CD14-positive monocyte (primary cell): ENCODE measurements at regions not wholly inside any gene's neighbourhood (a gene's known extent, or its start where the extent isn't known, plus 50 kb on each side); places are given as distances from the start of the nearest gene placed in this dataset.

Experiments used
- DNase-seq, 3 donors: peaks; one replicate each; pipeline ENCODE4 v3.0.0-alpha.2; 2011 to 2022
- H2AFZ ChIP-seq: 2 replicates; pipeline ENCODE4 v1.6.0; 2012; ENCODE audit warnings: mild to moderate bottlenecking, low read depth, low read length, inconsistent platforms; ENCODE audit not compliant: insufficient read depth, poor library complexity, severe bottlenecking
- H3K27ac ChIP-seq, 2 donors: 1 replicate in 1 of 2; 2 replicates in 1 of 2; pipeline ENCODE4 v1.5.1; 2012 to 2013; ENCODE audit warnings: low read length in 2 of 2, control low read depth in 1 of 2, inconsistent platforms in 1 of 2, low read depth in 1 of 2, mild to moderate bottlenecking in 1 of 2
- H3K27me3 ChIP-seq, 2 donors: one replicate each; pipeline versions ENCODE4 v1.6.0 to v1.6.1; 2011 to 2013; ENCODE audit warnings: low read length in 2 of 2; ENCODE audit not compliant: control insufficient read depth in 2 of 2, insufficient read depth in 2 of 2
- H3K36me3 ChIP-seq, 2 donors: replicated peaks in 1 of 2; 1 replicate in 1 of 2; 2 replicates in 1 of 2; pipeline versions ENCODE4 v1.5.1 to v1.6.1; 2012 to 2013; ENCODE audit warnings: low read length in 2 of 2, control low read depth in 1 of 2, inconsistent platforms in 1 of 2, mild to moderate bottlenecking in 1 of 2; ENCODE audit not compliant: insufficient read depth in 2 of 2, control insufficient read depth in 1 of 2
- H3K4me1 ChIP-seq, 2 donors: 1 replicate in 1 of 2; 2 replicates in 1 of 2; pipeline versions ENCODE4 v1.5.1 to v1.6.1; 2012 to 2013; ENCODE audit warnings: low read length in 2 of 2, control low read depth in 1 of 2, inconsistent platforms in 1 of 2, mild to moderate bottlenecking in 1 of 2, moderate library complexity in 1 of 2; ENCODE audit not compliant: insufficient read depth in 2 of 2, control insufficient read depth in 1 of 2
- H3K4me2 ChIP-seq: replicated peaks from 2 replicates; pipeline ENCODE3; 2012; ENCODE audit warnings: low read length, moderate library complexity, mild to moderate bottlenecking; ENCODE audit not compliant: poor library complexity, severe bottlenecking; ENCODE audit errors: extremely low read depth
- H3K4me3 ChIP-seq, 3 experiments: fragments of 200-600 bp in 1 of 3; sonication (generic) in 1 of 3; replicated peaks in 1 of 3; 1 replicate in 2 of 3; 2 replicates in 1 of 3; pipeline ENCODE4 v1.5.1; 2011 to 2013; ENCODE audit warnings: low read length in 3 of 3, mild to moderate bottlenecking in 3 of 3, control low read depth in 2 of 3, low read depth in 2 of 3, inconsistent platforms in 1 of 3, moderate library complexity in 1 of 3
- H3K79me2 ChIP-seq: 2 replicates; pipeline ENCODE4 v1.6.0; 2012; ENCODE audit warnings: mild to moderate bottlenecking, control low read depth, inconsistent platforms, low read length, moderate library complexity; ENCODE audit not compliant: insufficient read depth
- H3K9ac ChIP-seq: 2 replicates; pipeline ENCODE4 v1.6.0; 2017; ENCODE audit warnings: low read length, mild to moderate bottlenecking; ENCODE audit not compliant: insufficient read depth, poor library complexity, severe bottlenecking
- H3K9me3 ChIP-seq, 2 donors: replicated peaks in 1 of 2; 1 replicate in 1 of 2; 2 replicates in 1 of 2; pipeline versions ENCODE4 v1.5.1 to v1.6.1; 2012 to 2013; ENCODE audit warnings: low read length in 2 of 2, control low read depth in 1 of 2; ENCODE audit not compliant: control insufficient read depth in 1 of 2, insufficient read depth in 1 of 2
- H4K20me1 ChIP-seq: 2 replicates; pipeline ENCODE4 v1.6.0; 2012; ENCODE audit warnings: mild to moderate bottlenecking, low read length, control low read depth, moderate library complexity; ENCODE audit not compliant: insufficient read depth
- H3K27ac Mint-ChIP-seq, 7 donors: one replicate each; pipeline ENCODE4 v1.8.0; 2020; ENCODE audit warnings: mild to moderate bottlenecking in 7 of 7, mixed read lengths in 7 of 7, moderate library complexity in 6 of 7, inconsistent platforms in 2 of 7
- H3K27me3 Mint-ChIP-seq, 3 donors: one replicate each; pipeline ENCODE4 v1.8.0; 2021 to 2022; ENCODE audit warnings: low read depth in 3 of 3, mild to moderate bottlenecking in 3 of 3, mixed read lengths in 3 of 3, moderate library complexity in 3 of 3, inconsistent platforms in 1 of 3
- H3K36me3 Mint-ChIP-seq, 2 donors: one replicate each; pipeline ENCODE4 v1.8.0; 2020; ENCODE audit warnings: mixed read lengths in 2 of 2, inconsistent platforms in 1 of 2, mild to moderate bottlenecking in 1 of 2
- H3K4me1 Mint-ChIP-seq: one replicate; pipeline ENCODE4 v1.8.0; 2020; ENCODE audit warnings: mild to moderate bottlenecking, mixed read lengths
- H3K4me3 Mint-ChIP-seq, 2 donors: one replicate each; pipeline ENCODE4 v1.8.0; 2020; ENCODE audit warnings: mild to moderate bottlenecking in 2 of 2, mixed read lengths in 2 of 2, moderate library complexity in 1 of 2
- H3K9me3 Mint-ChIP-seq, 7 donors: one replicate each; pipeline ENCODE4 v1.8.0; 2020 to 2022; ENCODE audit warnings: mixed read lengths in 7 of 7, mild to moderate bottlenecking in 6 of 7, moderate library complexity in 6 of 7, inconsistent platforms in 2 of 7
- CTCF ChIP-seq: fragments of 200-600 bp; IDR thresholded peaks from one replicate; pipeline ENCODE4 v1.8.0; 2022; ENCODE audit warnings: antibody characterized with exemption, mild to moderate bottlenecking
- WGBS: methylation state at CpG from one replicate; pipeline ENCODE4 v1.1.5; 2013; ENCODE audit warnings: missing lambda C conversion rate; ENCODE audit not compliant: insufficient coverage; 5-methylcytosine and 5-hydroxymethylcytosine counted together
- intact Hi-C, 2 donors: fragments of 100-400 bp; cut with micrococcal nuclease; formaldehyde crosslinking; loops; one replicate each; pipeline versions ENCODE4 v1.15.0 to v1.15.1; 2023

- Histone ChIP-seq H2AFZ (no peak overlapping the region), H3K27me3 (peaks cover 0 to 2% of the 10 kb centered on the region in 2 donors), H3K4me1 (no peaks in the 10 kb centered on the region), H3K4me2 (no peak overlapping the region), H3K27ac (no peak overlapping the region), H3K9me3 (no peaks in the 10 kb centered on the region), H3K4me3 (no peak overlapping the region), H3K9ac (no peak overlapping the region), H3K79me2 (no peaks in the 10 kb centered on the region), H3K36me3 (no peaks in the 10 kb centered on the region), H4K20me1 (no peaks in the 10 kb centered on the region)
- TF ChIP-seq CTCF, result no peak
- no peak for DNase-seq
- Mint-ChIP-seq H3K36me3 (no peaks in the 10 kb centered on the region), H3K27ac (no peak overlapping the region), H3K4me1 (no peaks in the 10 kb centered on the region), H3K27me3 (peaks cover 0 to 4% (median 0%) of the 10 kb centered on the region in 3 donors), H3K9me3 (peaks cover 0 to 2% (median 0%) of the 10 kb centered on the region in 7 donors), H3K4me3 (no peak overlapping the region)
- WGBS, result 90% methylated on average over 2 of the region's 11 CpGs
- intact Hi-C loops, result no loop called here
Measured at GRCh38 chr2:18213986-18214385, 335.5 kb downstream of the KCNS3 start.

- TF ChIP-seq CTCF, result no peak
- H3K4me3 ChIP-seq, result no peak overlapping the region
- H3K27ac Mint-ChIP-seq, result no peak overlapping the region
- no peaks in the 10 kb centered on the region for H3K9me3 ChIP-seq
- WGBS, result 81% methylated on average over 2 of the region's 4 CpGs
- H3K9ac ChIP-seq, result no peak overlapping the region
- H3K36me3 Mint-ChIP-seq, result no peaks in the 10 kb centered on the region
- H3K79me2 ChIP-seq, result no peaks in the 10 kb centered on the region
- H2AFZ ChIP-seq, result no peak overlapping the region
- no peaks in the 10 kb centered on the region for H3K36me3 ChIP-seq
- no peak for DNase-seq
- no peak overlapping the region for H3K4me2 ChIP-seq
- intact Hi-C loops, result no loop called here
- no peaks in the 10 kb centered on the region for H4K20me1 ChIP-seq
- H3K4me1 Mint-ChIP-seq, result no peaks in the 10 kb centered on the region
- no peak overlapping the region for H3K4me3 Mint-ChIP-seq
- peaks cover 0 to 2% (median 0%) of the 10 kb centered on the region in 7 donors for H3K9me3 Mint-ChIP-seq
- H3K27me3 ChIP-seq, result peaks cover 0 to 2% of the 10 kb centered on the region in 2 donors
- peaks cover 0 to 4% (median 0%) of the 10 kb centered on the region in 3 donors for H3K27me3 Mint-ChIP-seq
- H3K27ac ChIP-seq, result no peak overlapping the region
- H3K4me1 ChIP-seq, result no peaks in the 10 kb centered on the region
Measured at GRCh38 chr2:18209934-18210639, 331.6 kb downstream of the KCNS3 start.
